DOHH2 (cell line): ENCODE measurements at regions not wholly inside any gene's neighbourhood (a gene's known extent, or its start where the extent isn't known, plus 50 kb on each side); places are given as distances from the start of the nearest gene placed in this dataset.

ENCODE experiments used
- H3F3A ChIP-seq: fragments of 200-600 bp; sonication (generic), shearing (Covaris generic); 2 replicates; pipeline ENCODE4 v1.6.0; 2016; ENCODE audit warnings: antibody characterized with exemption, mild to moderate bottlenecking; ENCODE audit not compliant: control insufficient read depth, insufficient read depth
- H3K27ac ChIP-seq: fragments of 200-600 bp; sonication (generic); 2 replicates; pipeline ENCODE4 v1.5.1; 2014; ENCODE audit warnings: low read depth, mild to moderate bottlenecking, low read length, moderate library complexity
- H3K27me3 ChIP-seq: fragments of 200-600 bp; sonication (generic); 2 replicates; pipeline ENCODE4 v1.6.1; 2014; ENCODE audit warnings: mild to moderate bottlenecking, low read length, mixed read lengths; ENCODE audit not compliant: control insufficient read depth
- H3K36me3 ChIP-seq: fragments of 200-600 bp; sonication (generic); 2 replicates; pipeline ENCODE4 v1.6.1; 2014; ENCODE audit warnings: mild to moderate bottlenecking, low read length, moderate library complexity, mixed read lengths; ENCODE audit not compliant: control insufficient read depth
- H3K4me1 ChIP-seq: fragments of 200-600 bp; sonication (generic); 2 replicates; pipeline ENCODE4 v1.6.1; 2014; ENCODE audit warnings: mild to moderate bottlenecking, low read length, mixed read lengths; ENCODE audit not compliant: control insufficient read depth
- H3K4me2 ChIP-seq: fragments of 200-600 bp; sonication (generic); 2 replicates; pipeline ENCODE4 v1.6.0; 2014; ENCODE audit warnings: mild to moderate bottlenecking, low read length, moderate library complexity
- H3K4me3 ChIP-seq: fragments of 200-600 bp; sonication (generic); 2 replicates; pipeline ENCODE4 v1.5.1; 2014; ENCODE audit warnings: mild to moderate bottlenecking, low read length, mixed read lengths
- H3K79me2 ChIP-seq: fragments of 200-600 bp; sonication (generic); 2 replicates; pipeline ENCODE4 v1.6.1; 2014; ENCODE audit warnings: mild to moderate bottlenecking, low read length, mixed read lengths; ENCODE audit not compliant: control insufficient read depth
- H3K9me2 ChIP-seq: fragments of 200-600 bp; sonication (generic); replicated peaks from 2 replicates; pipeline ENCODE4 v1.6.1; 2014; ENCODE audit warnings: mild to moderate bottlenecking, low read length, mixed read lengths; ENCODE audit not compliant: control insufficient read depth
- H3K9me3 ChIP-seq: fragments of 200-600 bp; sonication (generic); 2 replicates; pipeline ENCODE4 v1.6.1; 2014; ENCODE audit warnings: antibody characterized with exemption, low read length, mixed read lengths; ENCODE audit not compliant: control insufficient read depth, insufficient read depth
- H4K20me1 ChIP-seq: fragments of 200-600 bp; sonication (generic); 2 replicates; pipeline ENCODE4 v1.6.0; 2014; ENCODE audit warnings: low read depth, mild to moderate bottlenecking, antibody characterized with exemption, low read length, moderate library complexity; ENCODE audit not compliant: control insufficient read depth, insufficient read depth
- EZH2phosphoT487 ChIP-seq: fragments of 200-600 bp; sonication (generic); IDR thresholded peaks from 2 replicates; pipeline ENCODE4 v1.6.1; 2017; ENCODE audit warnings: borderline replicate concordance, mild to moderate bottlenecking, antibody characterized with exemption, low read length, moderate library complexity, mixed read lengths
- TF ChIP-seq, protein P1 (sequence below): fragments of 200-600 bp; sonication (generic); IDR thresholded peaks from one replicate; pipeline ENCODE4 v1.5.1; 2014; ENCODE audit warnings: antibody characterized with exemption, mild to moderate bottlenecking, low read depth, low read length; ENCODE audit not compliant: poor library complexity, severe bottlenecking

DNA sequence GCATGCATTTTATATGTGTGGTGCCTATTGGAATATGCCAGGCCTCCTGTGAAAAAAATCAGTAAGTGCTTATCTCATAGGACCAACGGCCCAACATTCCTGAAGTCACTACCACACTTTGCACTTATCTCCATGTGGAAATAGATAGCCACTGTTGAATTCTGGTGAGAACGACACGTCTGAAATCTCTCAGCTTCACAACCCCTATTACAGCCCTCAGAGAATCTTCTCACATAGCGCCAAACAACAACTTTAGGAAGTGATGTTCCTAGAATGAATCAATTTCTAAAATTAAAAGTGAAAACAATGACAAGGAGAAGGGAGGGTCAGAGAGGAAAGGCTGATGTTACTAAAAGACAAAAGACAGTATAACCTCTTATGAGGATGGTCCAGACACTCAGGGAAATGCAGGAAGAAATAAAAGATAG is 270.8 kb upstream of the BTG1 start:
- no peaks in the 10 kb centered on the region for H3K36me3 ChIP-seq
- no peaks in the 10 kb centered on the region for H3F3A ChIP-seq
- no peak for TF ChIP-seq EZH2phosphoT487
- TF ChIP-seq, protein P1, sequence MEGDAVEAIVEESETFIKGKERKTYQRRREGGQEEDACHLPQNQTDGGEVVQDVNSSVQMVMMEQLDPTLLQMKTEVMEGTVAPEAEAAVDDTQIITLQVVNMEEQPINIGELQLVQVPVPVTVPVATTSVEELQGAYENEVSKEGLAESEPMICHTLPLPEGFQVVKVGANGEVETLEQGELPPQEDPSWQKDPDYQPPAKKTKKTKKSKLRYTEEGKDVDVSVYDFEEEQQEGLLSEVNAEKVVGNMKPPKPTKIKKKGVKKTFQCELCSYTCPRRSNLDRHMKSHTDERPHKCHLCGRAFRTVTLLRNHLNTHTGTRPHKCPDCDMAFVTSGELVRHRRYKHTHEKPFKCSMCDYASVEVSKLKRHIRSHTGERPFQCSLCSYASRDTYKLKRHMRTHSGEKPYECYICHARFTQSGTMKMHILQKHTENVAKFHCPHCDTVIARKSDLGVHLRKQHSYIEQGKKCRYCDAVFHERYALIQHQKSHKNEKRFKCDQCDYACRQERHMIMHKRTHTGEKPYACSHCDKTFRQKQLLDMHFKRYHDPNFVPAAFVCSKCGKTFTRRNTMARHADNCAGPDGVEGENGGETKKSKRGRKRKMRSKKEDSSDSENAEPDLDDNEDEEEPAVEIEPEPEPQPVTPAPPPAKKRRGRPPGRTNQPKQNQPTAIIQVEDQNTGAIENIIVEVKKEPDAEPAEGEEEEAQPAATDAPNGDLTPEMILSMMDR, result no peak
- no peaks in the 10 kb centered on the region for H3K27me3 ChIP-seq
- no peaks in the 10 kb centered on the region for H3K9me3 ChIP-seq
- peaks cover 6% of the 10 kb centered on the region for H3K4me1 ChIP-seq
- H3K79me2 ChIP-seq, result no peaks in the 10 kb centered on the region
- no peaks in the 10 kb centered on the region for H3K9me2 ChIP-seq
- no peak overlapping the region for H3K27ac ChIP-seq
- no peak overlapping the region for H3K4me3 ChIP-seq
- no peaks in the 10 kb centered on the region for H4K20me1 ChIP-seq
- H3K4me2 ChIP-seq, result no peak overlapping the region

- no peaks in the 10 kb centered on the region for H3F3A ChIP-seq
- H4K20me1 ChIP-seq, result no peaks in the 10 kb centered on the region
- no peaks in the 10 kb centered on the region for H3K79me2 ChIP-seq
- TF ChIP-seq EZH2phosphoT487, result no peak
- TF ChIP-seq, protein P1, result no peak
- H3K36me3 ChIP-seq, result no peaks in the 10 kb centered on the region
- H3K4me2 ChIP-seq, result no peak overlapping the region
- H3K27ac ChIP-seq, result no peak overlapping the region
- H3K9me3 ChIP-seq, result no peaks in the 10 kb centered on the region
- no peaks in the 10 kb centered on the region for H3K27me3 ChIP-seq
- H3K4me3 ChIP-seq, result no peak overlapping the region
- no peaks in the 10 kb centered on the region for H3K4me1 ChIP-seq
- H3K9me2 ChIP-seq, result no peaks in the 10 kb centered on the region
Measured at GRCh38 chr12:92414170-92415070, 268.8 kb upstream of the BTG1 start.

- H4K20me1 ChIP-seq, result no peaks in the 10 kb centered on the region
- no peaks in the 10 kb centered on the region for H3F3A ChIP-seq
- TF ChIP-seq, protein P1, result no peak
- no peak for TF ChIP-seq EZH2phosphoT487
- no peaks in the 10 kb centered on the region for H3K27me3 ChIP-seq
- no peaks in the 10 kb centered on the region for H3K79me2 ChIP-seq
- H3K9me3 ChIP-seq, result no peaks in the 10 kb centered on the region
- no peak overlapping the region for H3K4me2 ChIP-seq
- peaks cover 9% of the 10 kb centered on the region for H3K4me1 ChIP-seq
- H3K27ac ChIP-seq, result no peak overlapping the region
- no peaks in the 10 kb centered on the region for H3K36me3 ChIP-seq
- H3K4me3 ChIP-seq, result no peak overlapping the region
- no peaks in the 10 kb centered on the region for H3K9me2 ChIP-seq
Measured at GRCh38 chr12:92413286-92413685, 267.6 kb upstream of the BTG1 start.
